ENCODE measurements at regions not wholly inside any gene's neighbourhood (a gene's known extent, or its start where the extent isn't known, plus 50 kb on each side); places are given as distances from the start of the nearest gene placed in this dataset.

DNA sequence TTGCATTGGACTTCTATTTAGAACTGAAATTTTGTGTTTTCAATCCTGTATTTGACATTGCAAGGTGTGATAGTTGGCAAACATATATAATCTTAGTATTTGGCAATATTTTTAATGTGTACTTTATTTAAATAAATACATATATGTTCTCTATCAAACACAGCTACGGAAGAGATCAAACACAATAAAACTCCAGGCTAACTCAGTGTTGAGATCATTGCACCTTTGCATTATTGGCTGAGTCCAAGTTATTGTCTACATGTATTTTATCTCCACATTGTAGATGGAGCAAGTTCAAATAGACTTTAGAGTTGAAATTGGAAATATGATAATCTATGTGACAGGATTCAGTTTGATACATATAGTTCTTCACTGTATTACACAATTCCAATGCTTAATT, 176.7 kb downstream of the ST6GAL2 start:
- DNase-seq (ENCODE audit: low spot score) = no peak

DNA sequence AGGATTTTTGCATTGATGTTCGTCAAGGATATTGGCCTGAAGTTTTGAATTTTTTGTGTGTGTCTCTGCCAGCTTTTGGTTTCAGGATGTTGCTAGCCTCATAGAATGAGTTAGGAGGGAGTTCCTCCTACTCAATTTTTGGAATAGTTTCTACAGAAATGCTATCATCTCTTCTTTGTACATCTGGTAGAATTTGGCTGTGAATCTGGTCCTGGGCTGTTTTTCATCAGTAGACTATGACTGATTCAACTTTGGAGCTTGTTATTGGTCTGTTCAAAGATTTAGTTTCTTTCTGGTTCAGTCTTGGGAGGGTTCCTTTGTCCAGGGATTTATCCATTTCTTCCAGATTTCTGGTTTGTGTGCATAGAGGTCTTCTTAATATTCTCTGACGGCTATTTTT, 166.7 kb downstream of the ST6GAL2 start:
- no peak for DNase-seq (ENCODE audit: low spot score)

DNA sequence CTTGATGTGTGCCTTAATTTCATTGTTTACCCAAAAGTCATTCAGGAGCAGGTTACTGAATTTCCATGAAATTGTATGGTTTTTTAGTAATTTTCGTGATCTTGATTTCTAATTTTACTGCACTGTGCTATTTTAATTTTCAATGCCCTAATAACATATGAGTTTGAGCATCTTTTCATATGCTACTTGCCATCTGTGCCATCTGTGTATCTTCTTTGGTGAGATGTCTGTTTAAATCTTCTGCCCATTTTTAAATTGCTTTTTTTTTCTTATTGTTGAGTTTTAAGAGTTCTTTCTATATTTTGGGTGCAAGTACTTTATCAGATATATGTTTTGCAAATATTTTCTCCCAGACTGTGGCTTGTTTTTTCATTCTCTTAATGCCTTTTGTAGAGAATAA, 165.9 kb downstream of the ST6GAL2 start:
- DNase-seq (ENCODE audit: low spot score) = no peak

DNA sequence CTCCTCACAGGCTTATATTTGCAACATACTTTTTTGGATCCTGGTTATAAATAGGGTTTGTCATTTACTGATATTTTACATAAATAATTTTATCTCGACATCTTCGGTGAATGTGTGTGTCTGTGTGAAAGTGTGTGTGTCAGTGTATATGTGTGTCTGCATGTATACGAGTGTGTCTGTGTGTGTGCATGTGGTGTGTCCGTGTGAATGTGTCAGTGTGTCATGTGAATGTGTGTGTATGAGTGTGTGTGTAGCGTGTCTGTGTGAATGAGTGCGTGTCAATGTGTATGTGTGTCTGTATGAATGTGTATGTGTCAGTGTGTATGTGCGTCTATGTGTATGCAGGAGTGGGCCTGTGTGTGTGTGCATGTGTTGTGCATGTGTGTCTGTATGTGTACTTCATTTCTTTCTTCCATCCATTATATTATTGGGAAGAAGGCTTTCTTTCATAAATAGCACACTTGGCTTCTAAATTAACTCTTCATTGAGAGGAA, 161.6 kb downstream of the ST6GAL2 start:
- no peak for DNase-seq (ENCODE audit: low spot score)

DNA sequence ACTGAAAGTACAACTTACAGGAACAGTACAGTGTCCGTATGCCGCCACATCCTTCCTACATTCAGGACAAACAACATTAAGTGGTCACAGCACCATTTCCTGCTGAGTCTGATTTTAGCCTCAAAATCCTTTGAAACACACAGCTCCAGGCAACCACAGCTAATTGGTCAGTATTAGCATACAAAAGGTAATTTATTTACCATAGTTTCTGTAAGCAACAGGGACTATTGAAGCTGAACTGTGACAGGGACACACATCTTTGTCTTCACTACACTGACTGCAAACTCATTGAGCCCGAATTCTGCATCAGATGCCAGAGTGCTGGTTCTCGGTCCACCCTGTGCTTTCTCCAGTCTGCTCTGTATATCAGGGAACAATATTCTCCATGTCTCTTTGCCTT, 151.8 kb downstream of the ST6GAL2 start:
- DNase-seq (ENCODE audit: low spot score) = no peak

DNA sequence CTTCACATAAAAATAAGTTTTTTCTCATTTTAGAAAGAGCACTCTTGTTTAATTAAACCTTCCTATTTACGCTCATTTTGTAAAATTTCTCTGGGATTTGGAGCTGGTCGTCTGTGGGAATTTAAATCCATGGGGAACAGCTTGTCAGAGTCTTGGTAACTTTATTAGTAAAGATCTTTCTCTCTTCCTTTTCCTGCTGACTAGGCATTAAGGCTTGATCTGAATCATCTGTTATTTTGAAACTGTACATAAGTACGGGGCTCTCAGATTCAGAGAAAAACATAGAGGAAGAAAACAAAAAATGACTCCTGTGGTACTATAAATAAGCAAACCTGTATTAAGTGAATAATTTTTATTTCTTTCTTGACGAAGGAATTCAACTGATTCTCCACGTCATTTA, 150.2 kb downstream of the ST6GAL2 start:
- DNase-seq (ENCODE audit: low spot score) = no peak

DNA sequence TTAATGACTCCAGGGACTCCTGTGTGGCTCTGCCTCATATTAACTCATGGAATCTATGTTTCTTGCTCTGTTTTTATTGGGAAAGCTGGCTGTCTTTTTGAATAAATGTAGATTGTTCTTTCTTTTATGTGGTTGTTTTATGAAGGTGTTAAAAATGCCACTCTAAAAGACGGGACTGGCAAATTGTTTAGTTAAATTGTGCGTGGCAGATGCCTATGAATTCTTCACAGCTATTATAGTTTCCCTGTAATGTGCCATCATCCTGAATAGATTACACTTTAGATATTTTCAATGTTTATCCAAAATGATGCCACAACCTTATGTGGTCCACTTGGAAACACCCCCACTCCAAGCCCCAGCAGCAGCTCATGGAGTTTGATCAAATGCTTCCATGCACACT, 149.7 kb downstream of the ST6GAL2 start:
- no peak for DNase-seq (ENCODE audit: low spot score)

DNA sequence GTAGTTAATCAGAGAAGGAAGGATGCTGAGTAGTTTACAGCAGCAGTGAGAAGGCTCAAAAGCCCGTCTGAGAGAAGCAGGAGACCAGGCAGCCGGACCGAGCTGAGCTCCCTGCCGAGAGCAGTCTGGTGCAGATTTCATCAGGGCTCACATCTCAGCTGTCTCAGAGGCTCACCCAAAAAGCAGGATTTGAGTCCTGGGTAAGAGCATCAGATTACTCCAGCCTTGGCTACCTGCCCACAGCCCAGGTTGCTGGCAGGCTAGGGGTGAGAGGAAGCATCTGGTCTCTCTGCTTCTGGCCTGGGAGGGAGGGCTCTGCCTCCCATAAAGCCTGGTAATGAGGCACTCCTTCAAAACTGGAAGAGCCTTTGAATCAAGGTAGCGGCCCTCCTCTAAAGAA, 140.5 kb downstream of the ST6GAL2 start:
- no peak for DNase-seq (ENCODE audit: low spot score)

DNA sequence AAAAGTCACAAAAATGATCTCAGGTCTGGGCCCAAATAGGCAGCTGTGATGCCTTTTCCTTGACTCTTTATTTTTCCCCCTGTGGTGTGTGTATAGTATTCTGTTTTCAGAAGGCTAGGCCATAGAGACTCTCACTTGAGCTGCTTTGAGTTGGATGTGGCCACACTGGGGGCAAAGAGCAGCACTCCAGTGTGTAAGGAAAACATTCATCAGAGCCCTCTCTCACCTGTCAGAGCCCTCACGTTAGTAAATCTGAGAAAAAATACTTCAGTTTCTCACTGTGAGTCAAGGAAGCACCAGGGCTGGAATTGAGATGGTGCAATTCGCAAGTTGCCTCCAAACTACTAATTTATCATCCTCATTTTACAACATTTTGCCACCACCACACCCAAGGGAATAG, 136.1 kb downstream of the ST6GAL2 start:
- no peak for DNase-seq (ENCODE audit: low spot score)
